GM06990 (cell line): ENCODE measurements at regions not wholly inside any gene's neighbourhood (a gene's known extent, or its start where the extent isn't known, plus 50 kb on each side); places are given as distances from the start of the nearest gene placed in this dataset.
"Not testable (repeated sequence)": the region's sequence is repeated elsewhere in the genome, so short reads cannot be mapped to it uniquely, and the experiment has no call there.

Experiments
- DNase-seq: peaks from one replicate; pipeline ENCODE4 v3.0.0-alpha.2; 2011; ENCODE audit not compliant: insufficient read length; ENCODE audit errors: extremely low read depth
- H3K27me3 ChIP-seq: replicated peaks from 2 replicates; pipeline ENCODE4 v1.6.0; 2011; ENCODE audit warnings: low read length; ENCODE audit not compliant: control insufficient read depth, insufficient read depth
- H3K36me3 ChIP-seq: 2 replicates; pipeline ENCODE4 v1.5.1; 2011; ENCODE audit warnings: low read length; ENCODE audit not compliant: control insufficient read depth, insufficient read depth
- H3K4me3 ChIP-seq: replicated peaks from 2 replicates; pipeline ENCODE4 v1.5.1; 2011; ENCODE audit warnings: low read depth, mild to moderate bottlenecking, control low read depth, low read length
- TF ChIP-seq, protein P1 (sequence below): IDR thresholded peaks from 2 replicates; pipeline ENCODE4 v1.5.1; 2011; ENCODE audit warnings: low read length, control low read depth, mild to moderate bottlenecking, inconsistent platforms; ENCODE audit not compliant: insufficient read depth, poor library complexity, severe bottlenecking

DNA sequence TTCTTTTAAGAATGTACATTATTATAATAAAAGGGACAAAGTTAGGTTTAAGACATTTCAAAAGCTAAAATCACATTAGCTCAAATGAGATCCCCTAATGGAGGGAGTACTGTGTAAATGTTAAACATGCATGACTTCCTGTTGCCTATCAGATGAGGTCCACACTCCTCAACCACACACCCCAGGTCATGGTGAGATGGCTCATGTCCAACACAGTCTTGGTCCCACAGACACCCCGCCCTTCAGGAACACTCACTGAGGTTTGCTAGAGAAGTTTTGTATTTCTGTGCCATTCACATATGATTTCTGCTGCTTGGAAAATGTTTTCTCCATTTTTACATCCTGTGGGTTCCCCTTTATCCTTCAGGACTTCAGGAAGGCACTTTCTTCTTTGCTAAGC, 491.0 kb downstream of the SOX11 start:
- H3K36me3 ChIP-seq, result no peaks in the 10 kb centered on the region
- TF ChIP-seq, protein P1, sequence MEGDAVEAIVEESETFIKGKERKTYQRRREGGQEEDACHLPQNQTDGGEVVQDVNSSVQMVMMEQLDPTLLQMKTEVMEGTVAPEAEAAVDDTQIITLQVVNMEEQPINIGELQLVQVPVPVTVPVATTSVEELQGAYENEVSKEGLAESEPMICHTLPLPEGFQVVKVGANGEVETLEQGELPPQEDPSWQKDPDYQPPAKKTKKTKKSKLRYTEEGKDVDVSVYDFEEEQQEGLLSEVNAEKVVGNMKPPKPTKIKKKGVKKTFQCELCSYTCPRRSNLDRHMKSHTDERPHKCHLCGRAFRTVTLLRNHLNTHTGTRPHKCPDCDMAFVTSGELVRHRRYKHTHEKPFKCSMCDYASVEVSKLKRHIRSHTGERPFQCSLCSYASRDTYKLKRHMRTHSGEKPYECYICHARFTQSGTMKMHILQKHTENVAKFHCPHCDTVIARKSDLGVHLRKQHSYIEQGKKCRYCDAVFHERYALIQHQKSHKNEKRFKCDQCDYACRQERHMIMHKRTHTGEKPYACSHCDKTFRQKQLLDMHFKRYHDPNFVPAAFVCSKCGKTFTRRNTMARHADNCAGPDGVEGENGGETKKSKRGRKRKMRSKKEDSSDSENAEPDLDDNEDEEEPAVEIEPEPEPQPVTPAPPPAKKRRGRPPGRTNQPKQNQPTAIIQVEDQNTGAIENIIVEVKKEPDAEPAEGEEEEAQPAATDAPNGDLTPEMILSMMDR, result no peak
- H3K4me3 ChIP-seq, result no peak overlapping the region
- no peaks in the 10 kb centered on the region for H3K27me3 ChIP-seq
- no peak for DNase-seq

DNA sequence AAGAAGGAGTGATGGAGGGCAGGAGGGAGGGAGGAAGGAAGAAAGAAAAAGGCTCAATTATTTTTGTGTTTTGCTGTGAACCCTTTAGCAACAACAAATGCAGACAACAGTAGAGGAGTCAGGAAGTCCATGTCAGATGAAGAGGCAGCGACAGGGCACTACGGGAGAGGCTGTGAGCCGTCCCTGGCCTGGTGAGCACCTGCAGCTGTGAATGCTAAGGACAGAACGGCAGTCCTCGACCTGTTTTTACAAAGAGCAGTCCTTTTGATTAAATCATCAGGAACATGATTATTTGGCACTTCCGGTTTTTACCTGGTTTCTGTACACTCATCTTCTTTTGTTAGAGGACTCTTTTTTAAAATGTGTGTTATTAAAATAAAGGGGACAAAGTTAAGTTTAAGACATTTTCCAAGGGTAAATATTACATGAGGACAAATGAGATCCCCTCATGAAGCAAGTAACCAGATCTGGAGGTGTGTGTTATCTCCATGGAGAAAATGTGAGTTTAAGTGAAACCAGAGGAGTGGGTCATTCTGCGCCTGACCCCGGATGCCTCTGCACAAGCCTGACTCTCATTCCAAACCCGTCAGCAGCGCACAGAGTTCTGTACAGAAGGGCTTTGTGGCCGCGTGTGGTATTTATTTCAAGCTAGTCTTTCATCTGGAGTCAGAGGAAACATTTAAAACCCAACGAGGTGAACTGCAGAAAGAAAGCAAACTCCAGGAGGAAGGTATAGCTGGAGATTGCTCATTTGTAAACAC, 492.5 kb downstream of the SOX11 start:
- TF ChIP-seq, protein P1, result no peak
- Histone ChIP-seq H3K4me3 (no peak overlapping the region), H3K27me3 (no peaks in the 10 kb centered on the region), H3K36me3 (no peaks in the 10 kb centered on the region)
- DNase-seq, result no peak

DNA sequence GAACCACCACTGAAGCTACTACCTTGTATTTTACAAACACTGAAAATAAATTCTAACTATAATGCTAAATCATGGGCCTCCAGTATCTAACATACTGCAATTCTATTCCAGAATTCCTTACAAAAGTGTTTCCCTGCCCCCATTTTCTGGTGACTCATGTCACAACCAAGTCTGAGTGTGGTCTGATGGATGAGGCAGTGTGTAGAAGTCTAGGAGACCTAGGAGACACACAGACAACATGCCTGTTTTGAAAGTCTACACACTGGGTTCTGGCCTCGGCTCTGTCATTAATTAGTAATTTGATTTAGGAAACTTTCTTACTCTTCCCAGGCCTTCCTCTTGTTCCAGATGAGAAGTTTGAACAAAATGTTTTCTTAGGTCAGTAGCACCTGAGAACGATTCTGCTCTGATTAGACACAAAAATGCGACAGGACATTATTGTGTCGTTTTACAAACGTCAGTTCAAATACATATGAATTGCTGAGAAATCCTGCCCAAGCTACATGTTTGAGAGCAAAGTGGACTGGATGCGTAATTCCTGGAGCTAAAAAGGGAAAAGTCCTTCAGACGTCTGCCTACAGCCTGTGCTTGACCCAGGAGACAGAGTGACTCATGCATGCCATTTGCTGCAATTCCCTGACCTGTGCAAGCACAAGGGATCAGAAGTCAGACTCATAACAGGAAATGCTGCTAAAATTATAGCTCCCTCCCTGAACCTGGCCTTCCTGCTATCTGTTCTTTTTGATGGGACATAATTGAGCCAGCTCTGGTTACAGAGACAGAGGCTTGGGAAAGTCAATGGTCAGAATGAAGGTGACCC, 494.4 kb downstream of the SOX11 start:
- no peak for DNase-seq
- TF ChIP-seq, protein P1, result no peak
- Histone ChIP-seq H3K4me3 (no peak overlapping the region), H3K27me3 (no peaks in the 10 kb centered on the region), H3K36me3 (no peaks in the 10 kb centered on the region)

DNA sequence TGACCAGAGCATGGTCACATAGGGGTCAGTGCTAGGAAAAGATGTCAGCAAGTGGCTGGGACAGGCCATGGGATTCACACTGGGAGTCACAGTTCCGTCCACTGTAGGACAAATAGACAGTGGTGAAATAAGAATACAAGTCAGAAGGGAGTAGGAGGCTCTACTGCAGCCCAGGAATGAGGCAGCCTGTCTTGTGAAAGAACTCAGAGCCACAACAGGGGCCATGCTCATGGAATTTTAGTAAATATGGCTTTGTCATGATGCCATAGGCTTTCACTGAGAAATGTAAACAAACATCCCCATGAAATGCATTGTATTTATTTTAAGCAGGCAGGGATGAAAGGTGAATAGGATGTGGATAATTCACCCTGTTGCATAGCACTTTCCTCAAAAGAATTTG, 504.3 kb downstream of the SOX11 start:
- Histone ChIP-seq H3K4me3 (no peak overlapping the region), H3K36me3 (no peaks in the 10 kb centered on the region), H3K27me3 (no peaks in the 10 kb centered on the region)
- TF ChIP-seq, protein P1, result no peak
- DNase-seq, result no peak

DNA sequence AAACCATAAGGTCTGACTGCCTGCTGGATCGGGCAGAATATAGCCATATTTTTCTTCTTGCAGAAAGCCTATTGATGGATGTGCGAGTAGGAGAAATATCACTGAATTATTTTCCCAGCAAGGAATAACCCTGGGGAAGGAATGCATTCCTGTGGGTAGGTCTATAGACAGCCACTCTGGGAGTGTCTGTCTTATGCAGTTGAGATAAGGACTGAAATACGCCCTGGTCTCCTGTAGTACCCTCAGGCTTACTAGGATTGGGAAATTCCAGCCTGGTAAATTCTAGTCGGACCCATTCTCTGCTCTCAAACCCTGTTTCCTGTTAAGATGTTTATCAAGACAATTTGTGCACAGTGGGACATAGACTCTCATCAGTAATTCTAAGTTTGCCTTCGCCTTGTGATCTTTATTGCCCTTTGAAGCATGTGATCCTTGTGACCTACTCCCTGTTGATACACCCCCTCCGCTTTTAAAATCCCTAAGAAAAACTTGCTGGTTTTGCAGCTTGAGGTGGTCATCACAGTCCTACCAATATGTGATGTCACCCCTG, 506.3 kb downstream of the SOX11 start:
- H3K36me3 ChIP-seq, DNase-seq, H3K4me3 ChIP-seq, H3K27me3 ChIP-seq: not testable (repeated sequence)

DNA sequence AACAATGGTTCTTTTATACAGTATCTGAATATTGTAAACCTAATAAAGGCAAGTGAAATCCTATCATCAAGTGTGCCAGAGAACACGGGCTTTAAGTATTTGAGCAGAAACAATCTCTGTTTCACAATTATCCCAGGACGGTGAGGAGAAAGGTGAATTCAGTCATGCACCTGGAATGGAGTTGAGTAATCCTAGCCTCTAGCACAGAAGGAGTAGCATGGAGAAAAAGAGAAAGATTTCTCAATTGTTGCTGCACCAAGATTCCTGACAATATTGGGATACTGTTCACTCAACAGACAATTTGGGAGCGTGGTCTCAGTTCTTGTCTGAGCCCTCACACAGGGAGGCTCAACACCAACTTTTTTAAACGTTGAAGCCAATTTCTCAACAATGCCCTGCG, 510.6 kb downstream of the SOX11 start:
- TF ChIP-seq, protein P1, result no peak

More for the DNA sequence above, 510.6 kb downstream of the SOX11 start:
- Histone ChIP-seq H3K36me3 (no peaks in the 10 kb centered on the region), H3K4me3 (no peak overlapping the region), H3K27me3 (no peaks in the 10 kb centered on the region)
- no peak for DNase-seq
